GM23248 (cell line): ENCODE measurements at regions not wholly inside any gene's neighbourhood (a gene's known extent, or its start where the extent isn't known, plus 50 kb on each side); places are given as distances from the start of the nearest gene placed in this dataset.

Source experiments
- EZH2 ChIP-seq: fragments of 200-600 bp; sonication (generic); IDR thresholded peaks from 2 replicates; pipeline ENCODE4 v1.6.1; 2018; ENCODE audit warnings: antibody characterized with exemption, mild to moderate bottlenecking; ENCODE audit not compliant: insufficient read depth, poor library complexity, severe bottlenecking
- EZH2phosphoT487 ChIP-seq: fragments of 200-600 bp; sonication (generic); IDR thresholded peaks from 2 replicates; pipeline ENCODE4 v1.6.1; 2018; ENCODE audit warnings: antibody characterized with exemption, moderate library complexity, mild to moderate bottlenecking, low read depth; ENCODE audit not compliant: insufficient read depth

- no peak for TF ChIP-seq EZH2phosphoT487
- TF ChIP-seq EZH2: no peak
Observed at GRCh38 chr13:40466272-40466671, 200.2 kb downstream of the FOXO1 start.
